ENCODE measurements at regions not wholly inside any gene's neighbourhood (a gene's known extent, or its start where the extent isn't known, plus 50 kb on each side); places are given as distances from the start of the nearest gene placed in this dataset.

DNA sequence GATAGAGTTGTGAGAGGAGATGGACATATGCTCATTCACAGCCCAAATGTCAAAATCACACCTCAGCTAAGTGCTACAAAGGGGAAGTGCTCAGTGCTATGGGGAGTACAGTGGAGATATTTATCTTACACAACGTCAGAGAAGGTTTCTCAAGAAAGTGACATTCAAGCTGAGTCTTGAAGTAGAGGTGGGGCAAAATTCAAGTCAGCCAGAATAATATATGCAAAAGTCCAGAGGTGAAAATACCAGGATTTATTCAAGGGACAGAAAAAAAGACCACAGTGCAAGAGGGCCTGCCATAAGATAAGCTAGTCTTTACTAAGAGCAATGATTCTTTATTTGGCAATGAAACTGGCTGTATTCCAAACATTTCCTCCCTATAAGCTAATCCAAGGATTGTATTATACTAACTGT, 327.8 kb upstream of the PIK3R1 start:
- no peaks in the 10 kb centered on the region for H3K4me1 ChIP-seq (ENCODE audit: control insufficient read depth in 1 of 2, insufficient read depth in 2 of 2, low read length in 2 of 2)
- DNase-seq (ENCODE audit: low read depth, low spot score) = no peak
- H3K79me2 ChIP-seq (ENCODE audit: insufficient read depth, low read length) = no peaks in the 10 kb centered on the region
- TF ChIP-seq YY1 (IDR thresholded peaks at IDR 0.05; ENCODE audit: extremely low read depth, insufficient replicate concordance, low read depth, low read length) (no peak), ZBTB33 (IDR thresholded peaks at IDR 0.05; ENCODE audit: extremely low read depth, insufficient replicate concordance, low read length) (no peak), CTCF (IDR thresholded peaks at IDR 0.05 in 2 of 3, conservative IDR thresholded peaks at IDR 0.05 in 1 of 3; ENCODE audit: borderline replicate concordance in 1 of 3, insufficient read depth in 1 of 3, low read depth in 2 of 3, low read length in 2 of 3) (no peak)
- intact Hi-C loops (cut with micrococcal nuclease) = no loop called here
- ChIA-PET CTCF (no interaction called here), RAD21 (ENCODE audit: low non-redundant PET in 1 of 2, low total read pairs in 2 of 2, uncharacterized antibody in 2 of 2, unreplicated experiment in 2 of 2) (no interaction called here), POLR2A (no interaction called here)
- H3K27ac ChIP-seq (ENCODE audit: low read depth, low read length) = no peak overlapping the region
- no peak overlapping the region for H3K4me2 ChIP-seq (ENCODE audit: low read length)
- H4K20me1 ChIP-seq (ENCODE audit: insufficient read depth) = no peaks in the 10 kb centered on the region
- H3K9me2 ChIP-seq (ENCODE audit: insufficient read depth) = no peaks in the 10 kb centered on the region
- H3K9ac ChIP-seq (ENCODE audit: low read length) = no peak overlapping the region
- H2AFZ ChIP-seq (ENCODE audit: low read depth, low read length, poor library complexity, severe bottlenecking) = no peak overlapping the region
- H3K27me3 ChIP-seq (ENCODE audit: insufficient read depth, low read length) = peaks cover 4% of the 10 kb centered on the region; the same call in 1 of the 2 replicates
- H3K9me3 ChIP-seq (ENCODE audit: control insufficient read depth in 1 of 2, insufficient read depth in 1 of 2, low read depth in 1 of 2, low read length in 2 of 2) = no peaks in the 10 kb centered on the region
- no peak overlapping the region for H3K4me3 ChIP-seq (replicated peaks in 1 of 2; ENCODE audit: low read depth in 1 of 2, low read length in 2 of 2)
- H3K36me3 ChIP-seq (ENCODE audit: control insufficient read depth in 1 of 2, insufficient read depth in 2 of 2, low read length in 2 of 2) = no peaks in the 10 kb centered on the region
- no peak for ATAC-seq
- BruUV-seq (replicated peaks) = no TSS peak

DNA sequence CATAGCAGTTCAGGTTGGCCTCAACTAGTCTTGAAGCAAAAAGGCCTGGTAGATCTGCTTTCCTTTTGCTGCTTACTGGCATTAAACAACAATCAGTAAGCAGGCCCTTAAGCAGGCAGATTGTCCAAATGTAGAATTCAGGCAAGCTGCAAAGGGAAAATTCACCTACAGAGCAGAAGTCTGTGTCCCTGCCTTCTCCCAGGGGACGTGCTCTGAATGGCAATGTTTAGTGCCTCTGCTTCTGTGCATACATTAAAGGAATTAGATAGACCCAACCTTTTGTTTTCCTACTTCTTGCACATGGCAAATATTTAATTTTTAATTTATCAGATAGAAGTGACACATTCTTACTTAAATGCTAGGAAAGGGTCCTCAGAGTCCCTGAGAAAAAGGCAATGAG, 328.8 kb upstream of the PIK3R1 start:
- Histone ChIP-seq H3K9ac (ENCODE audit: low read length) (no peak overlapping the region), H3K79me2 (ENCODE audit: insufficient read depth, low read length) (no peaks in the 10 kb centered on the region), H3K4me2 (ENCODE audit: low read length) (no peak overlapping the region), H3K9me2 (ENCODE audit: insufficient read depth) (no peaks in the 10 kb centered on the region), H3K4me1 (ENCODE audit: control insufficient read depth in 1 of 2, insufficient read depth in 2 of 2, low read length in 2 of 2) (no peaks in the 10 kb centered on the region), H3K27me3 (ENCODE audit: insufficient read depth, low read length) (peaks cover 4% of the 10 kb centered on the region; the same call in 1 of the 2 replicates), H2AFZ (ENCODE audit: low read depth, low read length, poor library complexity, severe bottlenecking) (no peak overlapping the region), H3K9me3 (ENCODE audit: control insufficient read depth in 1 of 2, insufficient read depth in 1 of 2, low read depth in 1 of 2, low read length in 2 of 2) (no peaks in the 10 kb centered on the region), H3K27ac (ENCODE audit: low read depth, low read length) (no peak overlapping the region), H3K4me3 (replicated peaks in 1 of 2; ENCODE audit: low read depth in 1 of 2, low read length in 2 of 2) (no peak overlapping the region), H3K36me3 (ENCODE audit: control insufficient read depth in 1 of 2, insufficient read depth in 2 of 2, low read length in 2 of 2) (no peaks in the 10 kb centered on the region), H4K20me1 (ENCODE audit: insufficient read depth) (no peaks in the 10 kb centered on the region)
- no peak for DNase-seq (ENCODE audit: low read depth, low spot score)
- intact Hi-C loops (cut with micrococcal nuclease) = no loop called here
- ChIA-PET CTCF (no interaction called here), RAD21 (ENCODE audit: low non-redundant PET in 1 of 2, low total read pairs in 2 of 2, uncharacterized antibody in 2 of 2, unreplicated experiment in 2 of 2) (no interaction called here), POLR2A (no interaction called here)
- no peak for ATAC-seq
- BruUV-seq (replicated peaks) = no TSS peak
- TF ChIP-seq, protein P1, sequence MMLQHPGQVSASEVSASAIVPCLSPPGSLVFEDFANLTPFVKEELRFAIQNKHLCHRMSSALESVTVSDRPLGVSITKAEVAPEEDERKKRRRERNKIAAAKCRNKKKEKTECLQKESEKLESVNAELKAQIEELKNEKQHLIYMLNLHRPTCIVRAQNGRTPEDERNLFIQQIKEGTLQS (IDR thresholded peaks at IDR 0.05) = no peak
- TF ChIP-seq POLR2A (IDR thresholded peaks at IDR 0.05; ENCODE audit: borderline replicate concordance, extremely low read depth, insufficient read depth, insufficient read length) = no peak
- no peak for TF ChIP-seq YY1 (IDR thresholded peaks at IDR 0.05; ENCODE audit: extremely low read depth, insufficient replicate concordance, low read depth, low read length)
- no peak for TF ChIP-seq TCF7L2 (IDR thresholded peaks at IDR 0.05; ENCODE audit: borderline replicate concordance, extremely low read depth, insufficient read depth, insufficient read length)
- no peak for TF ChIP-seq SRF (IDR thresholded peaks at IDR 0.05; ENCODE audit: low read depth)
- TF ChIP-seq ZFX (IDR thresholded peaks at IDR 0.05) = no peak
- no peak for TF ChIP-seq ELF1 (IDR thresholded peaks at IDR 0.05; ENCODE audit: borderline replicate concordance, low read depth)
- no peak for TF ChIP-seq EZH2phosphoT487 (IDR thresholded peaks at IDR 0.05; ENCODE audit: borderline replicate concordance)
- TF ChIP-seq POLR2AphosphoS5 (IDR thresholded peaks at IDR 0.05; ENCODE audit: low read depth, low read length) = no peak
- TF ChIP-seq JUND (IDR thresholded peaks at IDR 0.05) = no peak
- no peak for TF ChIP-seq MAX (IDR thresholded peaks at IDR 0.05)
